Pancreas (tissue), 10 donors: ENCODE measurements at regions not wholly inside any gene's neighbourhood (a gene's known extent, or its start where the extent isn't known, plus 50 kb on each side); places are given as distances from the start of the nearest gene placed in this dataset.

Source experiments
- ATAC-seq, 4 donors: fragments of 200-7000 bp; cut with Tn5 transposase; one replicate each; pipeline versions ENCODE4 v1.8.0 to v1.9.1; 2020; ENCODE audit warnings: mild to moderate bottlenecking in 4 of 4, moderate library complexity in 4 of 4
- DNase-seq, 6 donors: peaks; one replicate each; pipeline ENCODE4 v3.0.0-alpha.2; 2020
- FAIRE-seq: peaks from 2 replicates; lab custom pipeline; 2012; peaks lifted over from hg19 to GRCh38; lab: Jason Lieb, UNC
- H3K27ac ChIP-seq, 4 donors: fragments of 200-600 bp; sonication (generic); 1 replicate in 3 of 4; 2 replicates in 1 of 4; pipeline versions ENCODE4 v1.5.0 to v1.8.0; 2020
- H3K27me3 ChIP-seq, 4 donors: fragments of 200-600 bp; one replicate each; pipeline ENCODE4 v1.8.0; 2021
- H3K36me3 ChIP-seq, 3 donors: fragments of 200-600 bp; sonication (generic) in 1 of 3; one replicate each; pipeline versions ENCODE4 v1.5.0 to v1.8.0; 2020 to 2021
- H3K4me1 ChIP-seq, 3 donors: fragments of 200-600 bp; one replicate each; pipeline ENCODE4 v1.8.0; 2021
- H3K4me3 ChIP-seq, 4 donors: fragments of 200-600 bp; sonication (generic) in 2 of 4; one replicate each; pipeline versions ENCODE4 v1.5.0 to v1.8.0; 2020 to 2021
- H3K9me3 ChIP-seq, 4 donors: fragments of 200-600 bp; one replicate each; pipeline ENCODE4 v1.8.0; 2021
- WGBS, 2 donors: extraction: QIAGEN DNeasy Blood & Tissue Kit; methylation state at CpG; one replicate each; pipeline ENCODE4 v1.1.7; 2013; 5-methylcytosine and 5-hydroxymethylcytosine counted together
- intact Hi-C, 3 donors: fragments of 100-400 bp; cut with DNase I; formaldehyde crosslinking; loops; one replicate each; pipeline versions ENCODE4 v1.11.1 to v1.14.2; 2022
- TF ChIP-seq, protein P1 (sequence below), 4 donors: fragments of 200-600 bp; sonication (generic) in 3 of 4; IDR thresholded peaks; one replicate each; pipeline versions ENCODE4 v1.5.0 to v1.8.0; 2021; ENCODE audit warnings: antibody characterized with exemption in 4 of 4
- donor health status: healthy with polysubstance abuse.
- donor health status: DM: no; HTN: no; CAD: no; lungs with moderate emphysema.
- donor health status: DM: no; HTN: no; CAD: no.
- donor health status: control.
- donor health status: control.
- donor health status: Bipolar disorder and iron deficiency.
- donor health status: DM: yes; HTN: yes; CAD: no.
- donor health status: DM: no; HTN: no; CAD: no.
- donor health status: DM: no; HTN: no; CAD: no.
- donor health status: DM: yes; HTN: yes; CAD: no.

GRCh38 chr6:71588490-71588889, 297.9 kb upstream of the RIMS1 start:
- no peaks in the 10 kb centered on the region for H3K27me3 ChIP-seq
- H3K36me3 ChIP-seq = no peaks in the 10 kb centered on the region
- no peaks in the 10 kb centered on the region for H3K9me3 ChIP-seq
- ATAC-seq (no peak), FAIRE-seq (no peak), DNase-seq (peak in 1 of 6 donors; percentile 28)
- H3K27ac ChIP-seq = no peak overlapping the region
- no peak overlapping the region for H3K4me3 ChIP-seq
- 21 to 25% methylated on average over 28 of the region's 28 CpGs for WGBS, 2 donors
- intact Hi-C loops = no loop called here
- no peaks in the 10 kb centered on the region for H3K4me1 ChIP-seq
- TF ChIP-seq, protein P1, sequence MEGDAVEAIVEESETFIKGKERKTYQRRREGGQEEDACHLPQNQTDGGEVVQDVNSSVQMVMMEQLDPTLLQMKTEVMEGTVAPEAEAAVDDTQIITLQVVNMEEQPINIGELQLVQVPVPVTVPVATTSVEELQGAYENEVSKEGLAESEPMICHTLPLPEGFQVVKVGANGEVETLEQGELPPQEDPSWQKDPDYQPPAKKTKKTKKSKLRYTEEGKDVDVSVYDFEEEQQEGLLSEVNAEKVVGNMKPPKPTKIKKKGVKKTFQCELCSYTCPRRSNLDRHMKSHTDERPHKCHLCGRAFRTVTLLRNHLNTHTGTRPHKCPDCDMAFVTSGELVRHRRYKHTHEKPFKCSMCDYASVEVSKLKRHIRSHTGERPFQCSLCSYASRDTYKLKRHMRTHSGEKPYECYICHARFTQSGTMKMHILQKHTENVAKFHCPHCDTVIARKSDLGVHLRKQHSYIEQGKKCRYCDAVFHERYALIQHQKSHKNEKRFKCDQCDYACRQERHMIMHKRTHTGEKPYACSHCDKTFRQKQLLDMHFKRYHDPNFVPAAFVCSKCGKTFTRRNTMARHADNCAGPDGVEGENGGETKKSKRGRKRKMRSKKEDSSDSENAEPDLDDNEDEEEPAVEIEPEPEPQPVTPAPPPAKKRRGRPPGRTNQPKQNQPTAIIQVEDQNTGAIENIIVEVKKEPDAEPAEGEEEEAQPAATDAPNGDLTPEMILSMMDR (IDR thresholded peaks at IDR 0.05) = no peak

DNA sequence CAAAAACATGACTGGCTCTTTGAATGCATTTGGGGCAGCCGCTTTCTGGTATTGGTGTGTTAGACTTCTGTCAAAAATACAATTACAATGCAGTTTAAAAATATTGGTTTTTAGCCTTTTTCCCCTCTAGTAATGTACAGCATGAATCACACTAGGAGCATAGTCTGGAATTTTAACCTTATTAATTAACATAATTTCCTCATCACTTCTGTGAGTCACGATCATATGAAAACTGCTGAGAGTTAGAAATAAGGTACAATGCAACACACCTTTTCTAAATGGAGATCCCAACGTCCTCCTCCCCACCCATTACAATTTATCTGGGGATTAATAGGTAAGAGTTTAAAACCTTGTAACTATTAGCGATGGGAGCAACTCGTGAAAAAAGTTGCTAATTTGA, 297.1 kb upstream of the RIMS1 start:
- Histone ChIP-seq H3K4me3 (no peak overlapping the region), H3K36me3 (no peaks in the 10 kb centered on the region), H3K27me3 (no peaks in the 10 kb centered on the region), H3K9me3 (no peaks in the 10 kb centered on the region), H3K4me1 (no peaks in the 10 kb centered on the region), H3K27ac (no peak overlapping the region)
- WGBS, 2 donors = 63 to 65% methylated on average over 5 of the region's 5 CpGs
- FAIRE-seq (no peak), ATAC-seq (no peak), DNase-seq (no peak)
- intact Hi-C loops = no loop called here
- TF ChIP-seq, protein P1 (IDR thresholded peaks at IDR 0.05) = no peak

- ATAC-seq (no peak), DNase-seq (no peak), FAIRE-seq (no peak)
- Histone ChIP-seq H3K27me3 (no peaks in the 10 kb centered on the region), H3K27ac (no peak overlapping the region), H3K4me1 (no peaks in the 10 kb centered on the region), H3K9me3 (no peaks in the 10 kb centered on the region), H3K4me3 (no peak overlapping the region), H3K36me3 (no peaks in the 10 kb centered on the region)
- TF ChIP-seq, protein P1 (IDR thresholded peaks at IDR 0.05) = no peak
- intact Hi-C loops = no loop called here
Measured at GRCh38 chr6:71592643-71593042, 293.7 kb upstream of the RIMS1 start.

GRCh38 chr6:71599359-71599758, 287.0 kb upstream of the RIMS1 start:
- no peaks in the 10 kb centered on the region for H3K36me3 ChIP-seq
- H3K4me3 ChIP-seq = no peak overlapping the region
- no peak overlapping the region for H3K27ac ChIP-seq
- H3K4me1 ChIP-seq = no peaks in the 10 kb centered on the region
- DNase-seq (no peak), FAIRE-seq (no peak), ATAC-seq (no peak)
- no peaks in the 10 kb centered on the region for H3K27me3 ChIP-seq
- intact Hi-C loops = no loop called here
- no peaks in the 10 kb centered on the region for H3K9me3 ChIP-seq
- TF ChIP-seq, protein P1 (IDR thresholded peaks at IDR 0.05) = no peak

- WGBS, 2 donors = 69 to 76% methylated on average over 2 of the region's 2 CpGs
- intact Hi-C loops = no loop called here
- no peak for ATAC-seq
Measured at GRCh38 chr6:71602385-71603007, 283.9 kb upstream of the RIMS1 start.

More at GRCh38 chr6:71602385-71603007, 283.9 kb upstream of the RIMS1 start:
- no peak overlapping the region for H3K4me3 ChIP-seq
- no peak for DNase-seq
- TF ChIP-seq, protein P1 (IDR thresholded peaks at IDR 0.05) = no peak
- FAIRE-seq = no peak
- no peaks in the 10 kb centered on the region for H3K36me3 ChIP-seq
- H3K27ac ChIP-seq = no peak overlapping the region
- H3K27me3 ChIP-seq = no peaks in the 10 kb centered on the region
- no peaks in the 10 kb centered on the region for H3K9me3 ChIP-seq
- no peaks in the 10 kb centered on the region for H3K4me1 ChIP-seq
